Lower lobe of right lung (tissue), 2 donors: ENCODE measurements at regions not wholly inside any gene's neighbourhood (a gene's known extent, or its start where the extent isn't known, plus 50 kb on each side); places are given as distances from the start of the nearest gene placed in this dataset.

ENCODE experiments used
- ATAC-seq, 2 donors: fragments of 200-7000 bp; cut with Tn5 transposase; one replicate each; pipeline ENCODE4 v1.9.1; 2020 to 2022; ENCODE audit warnings: mild to moderate bottlenecking in 2 of 2, moderate library complexity in 2 of 2
- DNase-seq: peaks from one replicate; pipeline ENCODE4 v3.0.0-alpha.2; 2020
- H3K27ac ChIP-seq: fragments of 200-600 bp; one replicate; pipeline ENCODE4 v1.8.0; 2022
- H3K27me3 ChIP-seq: fragments of 200-600 bp; one replicate; pipeline ENCODE4 v1.8.0; 2022; ENCODE audit warnings: low read depth
- H3K36me3 ChIP-seq: fragments of 200-600 bp; one replicate; pipeline ENCODE4 v1.8.0; 2022; ENCODE audit warnings: mild to moderate bottlenecking
- H3K4me1 ChIP-seq: fragments of 200-600 bp; one replicate; pipeline ENCODE4 v1.8.0; 2022
- H3K4me3 ChIP-seq: fragments of 200-600 bp; one replicate; pipeline ENCODE4 v1.8.0; 2022; ENCODE audit warnings: mild to moderate bottlenecking
- H3K9me3 ChIP-seq: fragments of 200-600 bp; one replicate; pipeline ENCODE4 v1.8.0; 2022
- CTCF ChIP-seq: fragments of 200-600 bp; IDR thresholded peaks from one replicate; pipeline ENCODE4 v1.8.0; 2022; ENCODE audit warnings: antibody characterized with exemption, mild to moderate bottlenecking
- intact Hi-C: fragments of 100-400 bp; cut with DNase I; formaldehyde crosslinking; loops from one replicate; pipeline ENCODE4 v1.11.0; 2022
- donor health status: DM: no; HTN: yes; CAD: no; lungs with severe emphysema.

GRCh38 chr2:176742271-176742670 lies 470.3 kb upstream of the HNRNPA3 start:
- TF ChIP-seq CTCF = no peak
- ATAC-seq (no peak), DNase-seq (no peak)
- intact Hi-C loops = no loop called here
- Histone ChIP-seq H3K36me3 (no peaks in the 10 kb centered on the region), H3K27me3 (no peaks in the 10 kb centered on the region), H3K27ac (no peak overlapping the region), H3K4me3 (no peak overlapping the region), H3K9me3 (no peaks in the 10 kb centered on the region), H3K4me1 (no peaks in the 10 kb centered on the region)

GRCh38 chr2:176743671-176744070 lies 468.9 kb upstream of the HNRNPA3 start:
- ATAC-seq = no peak
- H3K36me3 ChIP-seq = no peaks in the 10 kb centered on the region

GRCh38 chr2:176744146-176744545 lies 468.4 kb upstream of the HNRNPA3 start:
- DNase-seq = no peak
- H3K4me3 ChIP-seq = no peak overlapping the region
- H3K36me3 ChIP-seq = no peaks in the 10 kb centered on the region
- no peaks in the 10 kb centered on the region for H3K27me3 ChIP-seq
- H3K27ac ChIP-seq = no peak overlapping the region
- no peak for ATAC-seq
- H3K9me3 ChIP-seq = no peaks in the 10 kb centered on the region
- no peaks in the 10 kb centered on the region for H3K4me1 ChIP-seq
- intact Hi-C loops = no loop called here
- no peak for TF ChIP-seq CTCF

More at GRCh38 chr2:176743671-176744070, 468.9 kb upstream of the HNRNPA3 start:
- DNase-seq = no peak
- Histone ChIP-seq H3K4me3 (no peak overlapping the region), H3K27me3 (no peaks in the 10 kb centered on the region), H3K9me3 (no peaks in the 10 kb centered on the region), H3K4me1 (no peaks in the 10 kb centered on the region), H3K27ac (no peak overlapping the region)
- intact Hi-C loops = no loop called here
- TF ChIP-seq CTCF = no peak

GRCh38 chr2:176745543-176746200 lies 466.9 kb upstream of the HNRNPA3 start:
- no peak for TF ChIP-seq CTCF
- no peaks in the 10 kb centered on the region for H3K9me3 ChIP-seq
- no peaks in the 10 kb centered on the region for H3K27me3 ChIP-seq
- no peaks in the 10 kb centered on the region for H3K36me3 ChIP-seq
- H3K27ac ChIP-seq = no peak overlapping the region
- intact Hi-C loops = no loop called here
- no peak for ATAC-seq
- no peak overlapping the region for H3K4me3 ChIP-seq
- no peaks in the 10 kb centered on the region for H3K4me1 ChIP-seq
- no peak for DNase-seq

- no peak for TF ChIP-seq CTCF
- Histone ChIP-seq H3K27ac (no peak overlapping the region), H3K4me3 (no peak overlapping the region), H3K9me3 (no peaks in the 10 kb centered on the region), H3K4me1 (no peaks in the 10 kb centered on the region), H3K27me3 (no peaks in the 10 kb centered on the region), H3K36me3 (no peaks in the 10 kb centered on the region)
- intact Hi-C loops = no loop called here
- DNase-seq (no peak), ATAC-seq (no peak)
Measured at GRCh38 chr2:176746411-176746810, 466.2 kb upstream of the HNRNPA3 start.

GRCh38 chr2:176747506-176747905 lies 465.1 kb upstream of the HNRNPA3 start:
- DNase-seq (no peak), ATAC-seq (no peak)

More at GRCh38 chr2:176747506-176747905, 465.1 kb upstream of the HNRNPA3 start:
- H3K9me3 ChIP-seq = no peaks in the 10 kb centered on the region
- no peaks in the 10 kb centered on the region for H3K27me3 ChIP-seq
- no peak overlapping the region for H3K27ac ChIP-seq
- TF ChIP-seq CTCF = no peak
- no peak overlapping the region for H3K4me3 ChIP-seq
- no peaks in the 10 kb centered on the region for H3K36me3 ChIP-seq
- H3K4me1 ChIP-seq = no peaks in the 10 kb centered on the region
- intact Hi-C loops = no loop called here
